ENCODE measurements at regions not wholly inside any gene's neighbourhood (a gene's known extent, or its start where the extent isn't known, plus 50 kb on each side); places are given as distances from the start of the nearest gene placed in this dataset.

- no peak for TF ChIP-seq CTCF (IDR thresholded peaks at IDR 0.05)
- TF ChIP-seq POLR2A (IDR thresholded peaks at IDR 0.05), result no peak
Measured at GRCh38 chr2:100767224-100767653, 52.7 kb upstream of the NPAS2 start.
